ENCODE measurements at regions not wholly inside any gene's neighbourhood (a gene's known extent, or its start where the extent isn't known, plus 50 kb on each side); places are given as distances from the start of the nearest gene placed in this dataset.

- no peak for TF ChIP-seq ZNF462 (CRISPR knock-in tag; IDR thresholded peaks at IDR 0.05)
- TF ChIP-seq ZNF331 (CRISPR knock-in tag; IDR thresholded peaks at IDR 0.05; ENCODE audit: low read depth), result no peak
- TF ChIP-seq EZH2phosphoT487 (IDR thresholded peaks at IDR 0.05; ENCODE audit: unreplicated experiment), result no peak
- TF ChIP-seq JUNB (IDR thresholded peaks at IDR 0.05; ENCODE audit: unreplicated experiment), result no peak
- no peak for TF ChIP-seq CREB1 (CRISPR knock-in tag; IDR thresholded peaks at IDR 0.05; ENCODE audit: low read depth)
Measured at GRCh38 chr10:26384600-26384999, 53.5 kb upstream of the APBB1IP start (continued).

GRCh38 chr10:26385443-26385842, 52.7 kb upstream of the APBB1IP start:
- no peaks in the 10 kb centered on the region for H3K36me3 Mint-ChIP-seq (ENCODE audit: low read depth)
- H3K27me3 ChIP-seq (ENCODE audit: insufficient read depth), result 0 out of 2 replicates have a peak, but pooled peaks cover 2% of the 10 kb centered on the region
- no peak overlapping the region for H3K4me3 ChIP-seq
- H3K36me3 ChIP-seq (ENCODE audit: insufficient read depth), result no peaks in the 10 kb centered on the region
- ATAC-seq, result no peak
- H3K4me2 ChIP-seq, result no peak overlapping the region
- peaks cover 8% of the 10 kb centered on the region; the same call in 1 of the 2 replicates for H3K9me2 ChIP-seq (ENCODE audit: insufficient read depth)
- no peaks in the 10 kb centered on the region for H3K4me1 Mint-ChIP-seq
- no peak overlapping the region for H3K4me3 Mint-ChIP-seq
- no peak overlapping the region for H3K27ac ChIP-seq (ENCODE audit: low read depth)
- H3K27ac Mint-ChIP-seq, result no peak overlapping the region
- H3K9me3 Mint-ChIP-seq, result no peaks in the 10 kb centered on the region
- H3K4me1 ChIP-seq (ENCODE audit: insufficient read depth), result no peaks in the 10 kb centered on the region
- no peaks in the 10 kb centered on the region for H3K27me3 Mint-ChIP-seq (ENCODE audit: insufficient read depth, low read depth, poor library complexity)
- TF ChIP-seq REST (IDR thresholded peaks at IDR 0.05; ENCODE audit: unreplicated experiment) (no peak), EZH2phosphoT487 (IDR thresholded peaks at IDR 0.05; ENCODE audit: unreplicated experiment) (no peak), ZNF114 (CRISPR knock-in tag; IDR thresholded peaks at IDR 0.05) (no peak), JUNB (IDR thresholded peaks at IDR 0.05; ENCODE audit: unreplicated experiment) (no peak), ETS1 (IDR thresholded peaks at IDR 0.05) (no peak)
- no peaks in the 10 kb centered on the region for H4K20me1 ChIP-seq (replicated peaks; ENCODE audit: insufficient read depth)
- H3K79me2 ChIP-seq (replicated peaks; ENCODE audit: insufficient read depth), result no peaks in the 10 kb centered on the region
- no peak overlapping the region for H2AFZ ChIP-seq
- H3F3A ChIP-seq (replicated peaks; ENCODE audit: low read depth), result no peaks in the 10 kb centered on the region
- no peak for DNase-seq (ENCODE audit: low spot score)

All from GM23338 (cell line).